GM11168 (cell line): ENCODE measurements at regions not wholly inside any gene's neighbourhood (a gene's known extent, or its start where the extent isn't known, plus 50 kb on each side); places are given as distances from the start of the nearest gene placed in this dataset.

Source experiments
- in situ Hi-C: fragments of 300-500 bp; cut with MboI; formaldehyde crosslinking; loops from one replicate; pipeline ENCODE4 v1.12.0; 2022; ENCODE audit warnings: low sequenced_read_pairs; ENCODE audit not compliant: unreplicated experiment

GRCh38 chr7:115123441-115123840 lies 201.5 kb downstream of the MDFIC start:
- in situ Hi-C loops, result no loop called here

GRCh38 chr7:115122388-115122787 lies 200.5 kb downstream of the MDFIC start:
- in situ Hi-C loops, result no loop called here

- in situ Hi-C loops, result no loop called here
These were observed 195.9 kb downstream of the MDFIC start for GRCh38 chr7:115117748-115118147.

- in situ Hi-C loops, result no loop called here
These were observed 195.2 kb downstream of the MDFIC start for GRCh38 chr7:115116773-115117715.

GRCh38 chr7:115113776-115114175 lies 191.9 kb downstream of the MDFIC start:
- in situ Hi-C loops, result no loop called here

- in situ Hi-C loops, result no loop called here
These were observed 191.2 kb downstream of the MDFIC start for GRCh38 chr7:115113131-115113530.

GRCh38 chr7:115110523-115110922 lies 188.6 kb downstream of the MDFIC start:
- in situ Hi-C loops, result no loop called here

GRCh38 chr7:115106316-115106715 lies 184.4 kb downstream of the MDFIC start:
- in situ Hi-C loops, result no loop called here

GRCh38 chr7:115102738-115103137 lies 180.8 kb downstream of the MDFIC start:
- in situ Hi-C loops, result no loop called here

- in situ Hi-C loops, result no loop called here
These were observed 179.3 kb downstream of the MDFIC start for GRCh38 chr7:115101199-115101598.

GRCh38 chr7:115099906-115100305 lies 178.0 kb downstream of the MDFIC start:
- in situ Hi-C loops, result no loop called here

- in situ Hi-C loops, result no loop called here
These were observed 175.3 kb downstream of the MDFIC start for GRCh38 chr7:115097175-115097671.

GRCh38 chr7:115096262-115096661 lies 174.4 kb downstream of the MDFIC start:
- in situ Hi-C loops, result no loop called here

- in situ Hi-C loops, result no loop called here
These were observed 172.3 kb downstream of the MDFIC start for GRCh38 chr7:115094163-115094562.

- in situ Hi-C loops, result no loop called here
These were observed 167.0 kb downstream of the MDFIC start for GRCh38 chr7:115088893-115089292.

- in situ Hi-C loops, result no loop called here
These were observed 165.5 kb downstream of the MDFIC start for GRCh38 chr7:115087437-115087836.

- in situ Hi-C loops, result no loop called here
These were observed 164.4 kb downstream of the MDFIC start for GRCh38 chr7:115086146-115086841.

- in situ Hi-C loops, result no loop called here
These were observed 163.5 kb downstream of the MDFIC start for GRCh38 chr7:115085421-115085820.

- in situ Hi-C loops, result no loop called here
These were observed 162.0 kb downstream of the MDFIC start for GRCh38 chr7:115083935-115084334.

- in situ Hi-C loops, result no loop called here
These were observed 159.9 kb downstream of the MDFIC start for GRCh38 chr7:115081772-115082171.

- in situ Hi-C loops, result no loop called here
These were observed 157.0 kb downstream of the MDFIC start for GRCh38 chr7:115078851-115079250.
